Fibroblast of lung (primary cell): ENCODE measurements at regions not wholly inside any gene's neighbourhood (a gene's known extent, or its start where the extent isn't known, plus 50 kb on each side); places are given as distances from the start of the nearest gene placed in this dataset.
A peak's percentile ranks its signal among the peaks of the same experiment; 100 is the strongest.

Experiments
- DNase-seq, 2 donors: peaks; one replicate each; pipeline versions ENCODE4 v3.0.0 to v3.0.0-alpha.2; 2010; ENCODE audit warnings: low read depth in 2 of 2
- H2AFZ ChIP-seq: 2 replicates; pipeline ENCODE4 v1.5.1; 2012; ENCODE audit warnings: low read length, control low read depth, inconsistent platforms
- H3K27ac ChIP-seq: 2 replicates; pipeline ENCODE4 v1.5.1; 2011; ENCODE audit warnings: low read length, control low read depth; ENCODE audit not compliant: insufficient read depth
- H3K27me3 ChIP-seq: 2 replicates; pipeline ENCODE4 v1.5.1; 2011; ENCODE audit warnings: mild to moderate bottlenecking, low read length; ENCODE audit not compliant: control insufficient read depth, insufficient read depth
- H3K36me3 ChIP-seq: 2 replicates; pipeline ENCODE4 v1.5.1; 2011; ENCODE audit warnings: low read length; ENCODE audit not compliant: control insufficient read depth, insufficient read depth
- H3K4me1 ChIP-seq: 2 replicates; pipeline ENCODE4 v1.5.1; 2011; ENCODE audit warnings: low read length; ENCODE audit not compliant: control insufficient read depth, insufficient read depth; ENCODE audit errors: extremely low read depth
- H3K4me2 ChIP-seq: 2 replicates; pipeline ENCODE4 v1.5.1; 2011; ENCODE audit warnings: low read length, control low read depth; ENCODE audit not compliant: insufficient read depth; ENCODE audit errors: extremely low read depth
- H3K4me3 ChIP-seq, 4 experiments: fragments of 200-600 bp in 1 of 4; sonication (generic) in 1 of 4; replicated peaks in 1 of 4; 2 replicates each; pipeline ENCODE4 v1.5.1; 2011 to 2016; ENCODE audit warnings: low read length in 4 of 4, low read depth in 3 of 4, mild to moderate bottlenecking in 3 of 4, control low read depth in 2 of 4, inconsistent platforms in 1 of 4, mixed read lengths in 1 of 4; ENCODE audit not compliant: insufficient read depth in 1 of 4; ENCODE audit errors: control extremely low read depth in 1 of 4
- H3K79me2 ChIP-seq: 2 replicates; pipeline ENCODE4 v1.5.1; 2012; ENCODE audit warnings: mild to moderate bottlenecking, low read length, inconsistent platforms; ENCODE audit not compliant: control insufficient read depth, insufficient read depth
- H3K9ac ChIP-seq: 2 replicates; pipeline ENCODE4 v1.5.1; 2011; ENCODE audit warnings: mild to moderate bottlenecking, low read length, control low read depth; ENCODE audit not compliant: insufficient read depth
- H3K9me3 ChIP-seq: 2 replicates; pipeline ENCODE4 v1.5.1; 2012; ENCODE audit warnings: low read depth, low read length; ENCODE audit not compliant: control insufficient read depth, insufficient read depth
- H4K20me1 ChIP-seq: 2 replicates; pipeline ENCODE4 v1.5.1; 2011; ENCODE audit warnings: low read length; ENCODE audit not compliant: control insufficient read depth, insufficient read depth; ENCODE audit errors: extremely low read depth
- EZH2 ChIP-seq: IDR thresholded peaks from 2 replicates; pipeline ENCODE4 v1.5.1; 2012; ENCODE audit warnings: low read length, control low read depth, mild to moderate bottlenecking; ENCODE audit errors: missing control alignments
- TF ChIP-seq, protein P1 (sequence below), 2 donors: IDR thresholded peaks in 1 of 2; conservative IDR thresholded peaks in 1 of 2; 1 replicate in 1 of 2; 2 replicates in 1 of 2; pipeline ENCODE4 v1.5.1; 2011 to 2012; ENCODE audit warnings: low read length in 2 of 2, control low read depth in 1 of 2, inconsistent platforms in 1 of 2, low read depth in 1 of 2, mild to moderate bottlenecking in 1 of 2

DNA sequence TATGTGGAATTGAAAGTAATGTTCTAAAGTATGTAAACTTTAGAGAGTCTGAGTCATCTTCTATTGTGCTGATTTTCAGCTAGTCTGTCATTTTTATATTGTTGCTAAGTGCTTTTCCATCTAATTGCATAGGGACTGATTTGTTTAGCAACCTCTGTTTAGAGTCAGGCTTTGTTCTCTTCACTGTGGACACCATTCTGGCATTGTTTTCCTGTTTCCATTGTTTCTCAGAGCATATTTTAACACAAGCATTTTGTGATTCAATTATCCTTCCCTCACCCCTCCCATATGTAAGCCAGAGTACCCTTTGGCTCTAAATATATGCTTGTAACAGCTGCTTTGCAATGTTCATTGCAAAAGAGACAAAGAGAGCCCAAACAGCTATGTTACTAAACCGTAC, 748.4 kb upstream of the PHF14 start:
- Histone ChIP-seq H4K20me1 (no peaks in the 10 kb centered on the region), H3K27ac (no peak overlapping the region), H3K27me3 (no peaks in the 10 kb centered on the region), H3K79me2 (no peaks in the 10 kb centered on the region), H3K4me2 (no peak overlapping the region), H3K4me3 (no peak overlapping the region), H2AFZ (no peak overlapping the region), H3K9ac (no peak overlapping the region), H3K36me3 (no peaks in the 10 kb centered on the region), H3K9me3 (no peaks in the 10 kb centered on the region), H3K4me1 (no peaks in the 10 kb centered on the region)
- peak; percentile 31 to 57 for DNase-seq
- TF ChIP-seq, protein P1, sequence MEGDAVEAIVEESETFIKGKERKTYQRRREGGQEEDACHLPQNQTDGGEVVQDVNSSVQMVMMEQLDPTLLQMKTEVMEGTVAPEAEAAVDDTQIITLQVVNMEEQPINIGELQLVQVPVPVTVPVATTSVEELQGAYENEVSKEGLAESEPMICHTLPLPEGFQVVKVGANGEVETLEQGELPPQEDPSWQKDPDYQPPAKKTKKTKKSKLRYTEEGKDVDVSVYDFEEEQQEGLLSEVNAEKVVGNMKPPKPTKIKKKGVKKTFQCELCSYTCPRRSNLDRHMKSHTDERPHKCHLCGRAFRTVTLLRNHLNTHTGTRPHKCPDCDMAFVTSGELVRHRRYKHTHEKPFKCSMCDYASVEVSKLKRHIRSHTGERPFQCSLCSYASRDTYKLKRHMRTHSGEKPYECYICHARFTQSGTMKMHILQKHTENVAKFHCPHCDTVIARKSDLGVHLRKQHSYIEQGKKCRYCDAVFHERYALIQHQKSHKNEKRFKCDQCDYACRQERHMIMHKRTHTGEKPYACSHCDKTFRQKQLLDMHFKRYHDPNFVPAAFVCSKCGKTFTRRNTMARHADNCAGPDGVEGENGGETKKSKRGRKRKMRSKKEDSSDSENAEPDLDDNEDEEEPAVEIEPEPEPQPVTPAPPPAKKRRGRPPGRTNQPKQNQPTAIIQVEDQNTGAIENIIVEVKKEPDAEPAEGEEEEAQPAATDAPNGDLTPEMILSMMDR (conservative IDR thresholded peaks at IDR 0.05 in 1 of 2, IDR thresholded peaks at IDR 0.05 in 1 of 2; ENCODE audit: low read depth in 1 of 2, low read length in 2 of 2), result no peak
- TF ChIP-seq EZH2, result no peak

DNA sequence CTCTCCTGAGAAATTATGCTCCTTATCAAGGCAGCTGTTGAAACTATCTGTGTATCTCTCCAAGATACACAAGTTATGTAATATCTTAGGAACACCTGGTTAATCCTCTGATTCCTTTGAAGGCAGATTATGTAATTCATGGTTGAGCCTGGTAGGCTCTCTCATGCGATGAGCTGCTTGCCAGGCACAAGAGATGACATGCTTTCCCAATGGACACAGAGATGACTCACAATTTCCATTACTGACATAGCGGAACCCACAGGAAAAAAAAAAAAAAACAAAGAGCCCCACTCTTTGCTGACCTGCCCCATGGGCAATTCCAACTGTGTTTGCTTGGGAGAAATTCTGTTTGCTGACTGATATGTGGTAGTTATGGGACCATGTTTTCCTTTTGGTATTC, 736.4 kb upstream of the PHF14 start:
- H3K4me1 ChIP-seq, result no peaks in the 10 kb centered on the region
- H3K4me3 ChIP-seq, result no peak overlapping the region
- no peak for TF ChIP-seq EZH2
- TF ChIP-seq, protein P1 (conservative IDR thresholded peaks at IDR 0.05 in 1 of 2, IDR thresholded peaks at IDR 0.05 in 1 of 2; ENCODE audit: low read depth in 1 of 2, low read length in 2 of 2), result no peak
- no peak overlapping the region for H3K4me2 ChIP-seq
- H3K36me3 ChIP-seq, result no peaks in the 10 kb centered on the region
- peak; percentile 69 to 84 for DNase-seq
- H4K20me1 ChIP-seq, result no peaks in the 10 kb centered on the region
- H3K27ac ChIP-seq, result no peak overlapping the region
- no peak overlapping the region for H3K9ac ChIP-seq
- H3K79me2 ChIP-seq, result no peaks in the 10 kb centered on the region
- no peaks in the 10 kb centered on the region for H3K9me3 ChIP-seq
- no peak overlapping the region for H2AFZ ChIP-seq
- no peaks in the 10 kb centered on the region for H3K27me3 ChIP-seq

DNA sequence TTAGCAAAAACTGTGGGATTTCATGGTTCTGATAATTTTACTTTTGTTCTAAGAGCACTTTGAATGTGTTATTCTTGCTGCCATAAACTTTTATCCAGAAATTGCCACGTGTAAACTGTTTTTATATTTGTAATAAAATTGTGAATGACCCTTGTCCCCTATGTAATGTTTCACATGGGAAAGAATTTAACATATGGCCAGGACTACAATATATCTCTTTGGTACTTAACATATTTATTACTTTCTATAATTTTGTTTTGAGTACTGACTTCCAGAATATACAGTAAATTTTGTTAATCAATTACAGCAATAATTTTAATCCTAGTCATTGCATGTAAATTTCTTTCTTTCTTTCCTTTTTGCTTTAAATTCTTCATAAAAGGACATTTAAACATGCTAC, 735.0 kb upstream of the PHF14 start:
- Histone ChIP-seq H3K27me3 (no peaks in the 10 kb centered on the region), H3K9ac (no peak overlapping the region), H3K4me3 (no peak overlapping the region), H3K36me3 (no peaks in the 10 kb centered on the region), H3K4me2 (no peak overlapping the region), H2AFZ (no peak overlapping the region), H3K9me3 (no peaks in the 10 kb centered on the region), H4K20me1 (no peaks in the 10 kb centered on the region), H3K79me2 (no peaks in the 10 kb centered on the region), H3K4me1 (no peaks in the 10 kb centered on the region), H3K27ac (no peak overlapping the region)
- no peak for DNase-seq
- TF ChIP-seq, protein P1 (conservative IDR thresholded peaks at IDR 0.05 in 1 of 2, IDR thresholded peaks at IDR 0.05 in 1 of 2; ENCODE audit: low read depth in 1 of 2, low read length in 2 of 2), result no peak
- TF ChIP-seq EZH2, result no peak
